Gastrocnemius medialis (tissue), 4 donors: ENCODE measurements at regions not wholly inside any gene's neighbourhood (a gene's known extent, or its start where the extent isn't known, plus 50 kb on each side); places are given as distances from the start of the nearest gene placed in this dataset.

ENCODE experiments used
- ATAC-seq, 2 donors: fragments of 150-250 bp; one replicate each; pipeline ENCODE4 v1.9.1; 2016
- DNase-seq, 2 donors: peaks; one replicate each; pipeline ENCODE4 v3.0.0-alpha.2; 2019
- H3K27ac ChIP-seq, 4 donors: fragments of 200-600 bp; sonication (generic); 1 replicate in 1 of 4; 2 replicates in 3 of 4; pipeline ENCODE4 v1.5.1; 2016 to 2018; ENCODE audit warnings: mild to moderate bottlenecking in 2 of 4, moderate library complexity in 1 of 4
- H3K27me3 ChIP-seq, 3 donors: fragments of 200-600 bp; sonication (generic) in 2 of 3; 1 replicate in 1 of 3; 2 replicates in 2 of 3; pipeline versions ENCODE4 v1.5.1 to v1.6.0; 2016 to 2019; ENCODE audit warnings: mild to moderate bottlenecking in 1 of 3, moderate library complexity in 1 of 3
- H3K36me3 ChIP-seq, 2 donors: fragments of 200-600 bp; sonication (generic) in 1 of 2; one replicate each; pipeline ENCODE4 v1.5.1; 2017 to 2018
- H3K4me1 ChIP-seq, 2 donors: fragments of 200-600 bp; sonication (generic) in 1 of 2; one replicate each; pipeline ENCODE4 v1.5.1; 2016 to 2017; ENCODE audit warnings: mild to moderate bottlenecking in 2 of 2
- H3K4me3 ChIP-seq, 4 donors: fragments of 200-600 bp; sonication (generic) in 3 of 4; 1 replicate in 1 of 4; 2 replicates in 3 of 4; pipeline ENCODE4 v1.5.1; 2016 to 2019; ENCODE audit warnings: mild to moderate bottlenecking in 2 of 4
- H3K9me3 ChIP-seq, 3 donors: fragments of 200-600 bp; sonication (generic) in 2 of 3; 1 replicate in 1 of 3; 2 replicates in 2 of 3; pipeline ENCODE4 v1.5.1; 2016 to 2019
- POLR2A ChIP-seq, 2 donors: fragments of 450-650 bp; IDR thresholded peaks; one replicate each; pipeline ENCODE4 v1.6.1; 2017; ENCODE audit warnings: antibody characterized with exemption in 2 of 2, mild to moderate bottlenecking in 2 of 2, moderate library complexity in 2 of 2
- in situ Hi-C, 4 donors: fragments of 200-750 bp; cut with MboI; loops; one replicate each; pipeline versions ENCODE4 v1.15.0 to v1.8.0; 2017; ENCODE audit warnings: low sequenced_read_pairs in 4 of 4
- intact Hi-C: fragments of 100-400 bp; cut with DNase I; formaldehyde crosslinking; loops from one replicate; pipeline ENCODE4 v1.15.1; 2023; ENCODE audit warnings: low total_unique reads
- TF ChIP-seq, protein P1 (sequence below), 5 experiments: fragments of 450-650 bp in 3 of 5; fragments of 200-600 bp in 2 of 5; sonication (generic) in 2 of 5; IDR thresholded peaks in 4 of 5; conservative IDR thresholded peaks in 1 of 5; 1 replicate in 4 of 5; 2 replicates in 1 of 5; pipeline ENCODE4 v1.5.1; 2016 to 2019; ENCODE audit warnings: antibody characterized with exemption in 5 of 5, mild to moderate bottlenecking in 3 of 5, moderate library complexity in 3 of 5

DNA sequence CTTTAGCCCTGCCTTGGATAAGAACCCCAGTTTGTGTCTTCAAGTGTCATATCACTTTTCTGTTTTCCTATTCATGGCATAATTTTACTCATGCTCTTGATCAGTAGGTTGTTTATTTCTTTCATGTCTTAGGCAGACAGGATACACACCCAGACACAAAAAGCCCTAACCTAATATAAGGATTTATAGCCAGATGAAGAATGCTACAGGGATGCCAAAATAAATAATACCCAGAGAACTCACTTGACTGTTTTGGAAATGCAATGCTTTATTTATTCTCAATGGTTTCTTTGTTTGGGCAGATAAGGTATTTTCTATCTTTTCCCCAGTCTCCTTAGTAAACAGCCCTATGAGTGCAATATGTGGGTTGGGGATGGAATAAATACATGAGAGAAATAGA, 424.0 kb upstream of the PDZRN3 start:
- Histone ChIP-seq H3K4me1 (no peaks in the 10 kb centered on the region), H3K27me3 (no peaks in the 10 kb centered on the region), H3K9me3 (no peaks in the 10 kb centered on the region), H3K4me3 (no peak overlapping the region), H3K36me3 (no peaks in the 10 kb centered on the region), H3K27ac (no peak overlapping the region)
- no peak for ATAC-seq
- intact Hi-C loops = no loop called here
- in situ Hi-C loops = no loop called here
- TF ChIP-seq, protein P1, sequence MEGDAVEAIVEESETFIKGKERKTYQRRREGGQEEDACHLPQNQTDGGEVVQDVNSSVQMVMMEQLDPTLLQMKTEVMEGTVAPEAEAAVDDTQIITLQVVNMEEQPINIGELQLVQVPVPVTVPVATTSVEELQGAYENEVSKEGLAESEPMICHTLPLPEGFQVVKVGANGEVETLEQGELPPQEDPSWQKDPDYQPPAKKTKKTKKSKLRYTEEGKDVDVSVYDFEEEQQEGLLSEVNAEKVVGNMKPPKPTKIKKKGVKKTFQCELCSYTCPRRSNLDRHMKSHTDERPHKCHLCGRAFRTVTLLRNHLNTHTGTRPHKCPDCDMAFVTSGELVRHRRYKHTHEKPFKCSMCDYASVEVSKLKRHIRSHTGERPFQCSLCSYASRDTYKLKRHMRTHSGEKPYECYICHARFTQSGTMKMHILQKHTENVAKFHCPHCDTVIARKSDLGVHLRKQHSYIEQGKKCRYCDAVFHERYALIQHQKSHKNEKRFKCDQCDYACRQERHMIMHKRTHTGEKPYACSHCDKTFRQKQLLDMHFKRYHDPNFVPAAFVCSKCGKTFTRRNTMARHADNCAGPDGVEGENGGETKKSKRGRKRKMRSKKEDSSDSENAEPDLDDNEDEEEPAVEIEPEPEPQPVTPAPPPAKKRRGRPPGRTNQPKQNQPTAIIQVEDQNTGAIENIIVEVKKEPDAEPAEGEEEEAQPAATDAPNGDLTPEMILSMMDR (IDR thresholded peaks at IDR 0.05 in 4 of 5, conservative IDR thresholded peaks at IDR 0.05 in 1 of 5) = no peak
- TF ChIP-seq POLR2A (IDR thresholded peaks at IDR 0.05) = no peak
- no peak for DNase-seq

DNA sequence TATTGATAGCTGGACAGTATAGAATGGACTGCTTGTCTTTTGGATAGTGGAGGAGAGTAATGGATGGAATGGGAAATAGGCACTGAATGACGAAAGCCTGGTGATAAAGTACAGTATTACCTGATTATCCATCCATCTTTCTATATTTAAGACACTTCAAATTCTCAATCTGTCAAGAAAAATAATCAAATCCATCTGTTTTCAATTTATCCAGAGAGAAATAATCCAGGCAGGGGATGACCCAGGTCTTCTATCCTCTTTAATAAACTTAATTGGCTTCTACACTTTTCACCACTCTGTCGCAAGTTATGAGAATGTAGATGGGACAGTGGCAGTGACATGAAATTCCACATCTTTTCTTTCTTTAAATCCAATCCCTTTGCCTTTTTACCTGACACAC, 420.3 kb upstream of the PDZRN3 start:
- Histone ChIP-seq H3K4me1 (no peaks in the 10 kb centered on the region), H3K27me3 (no peaks in the 10 kb centered on the region), H3K27ac (no peak overlapping the region), H3K9me3 (no peaks in the 10 kb centered on the region), H3K36me3 (no peaks in the 10 kb centered on the region), H3K4me3 (no peak overlapping the region)
- DNase-seq (no peak), ATAC-seq (no peak)
- no peak for TF ChIP-seq POLR2A (IDR thresholded peaks at IDR 0.05)
- TF ChIP-seq, protein P1 (IDR thresholded peaks at IDR 0.05 in 4 of 5, conservative IDR thresholded peaks at IDR 0.05 in 1 of 5) = no peak
- in situ Hi-C loops (no loop called here), intact Hi-C loops (no loop called here)

DNA sequence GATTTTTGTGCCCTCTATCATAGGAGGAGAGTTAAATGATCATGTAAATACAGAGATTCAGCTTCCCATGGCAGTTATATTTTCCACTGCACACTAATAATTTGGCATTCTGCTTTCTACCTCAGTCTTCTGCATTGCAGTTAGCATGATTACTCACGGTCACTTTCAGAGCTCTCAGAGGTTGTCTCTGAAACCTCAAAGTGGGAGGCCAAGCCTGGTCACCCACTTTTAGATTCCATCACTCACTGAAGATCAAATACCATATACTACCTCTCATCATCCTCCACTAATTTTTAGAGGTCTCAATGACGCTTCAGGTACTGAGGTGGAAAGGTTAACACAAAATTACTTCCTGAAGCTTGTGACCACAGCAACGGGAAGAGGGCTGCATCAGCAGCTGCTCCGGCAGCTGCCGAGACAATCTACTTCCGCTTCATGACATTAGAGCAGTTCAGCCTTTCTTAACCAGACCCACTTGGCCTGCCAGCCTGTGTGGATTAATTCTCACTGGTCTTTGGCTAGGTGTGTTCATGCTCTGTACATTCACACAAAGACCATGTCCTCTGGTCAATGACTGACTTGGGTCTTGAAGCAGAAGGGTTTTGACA, 416.4 kb upstream of the PDZRN3 start:
- H3K27ac ChIP-seq = no peak overlapping the region
- no peaks in the 10 kb centered on the region for H3K27me3 ChIP-seq
- no peaks in the 10 kb centered on the region for H3K9me3 ChIP-seq
- ATAC-seq = no peak
- H3K36me3 ChIP-seq = no peaks in the 10 kb centered on the region
- TF ChIP-seq, protein P1 (IDR thresholded peaks at IDR 0.05 in 4 of 5, conservative IDR thresholded peaks at IDR 0.05 in 1 of 5) = no peak
- TF ChIP-seq POLR2A (IDR thresholded peaks at IDR 0.05) = no peak
- no peak overlapping the region for H3K4me3 ChIP-seq
- H3K4me1 ChIP-seq = no peaks in the 10 kb centered on the region
- intact Hi-C loops (no loop called here), in situ Hi-C loops (no loop called here)
- DNase-seq = no peak

DNA sequence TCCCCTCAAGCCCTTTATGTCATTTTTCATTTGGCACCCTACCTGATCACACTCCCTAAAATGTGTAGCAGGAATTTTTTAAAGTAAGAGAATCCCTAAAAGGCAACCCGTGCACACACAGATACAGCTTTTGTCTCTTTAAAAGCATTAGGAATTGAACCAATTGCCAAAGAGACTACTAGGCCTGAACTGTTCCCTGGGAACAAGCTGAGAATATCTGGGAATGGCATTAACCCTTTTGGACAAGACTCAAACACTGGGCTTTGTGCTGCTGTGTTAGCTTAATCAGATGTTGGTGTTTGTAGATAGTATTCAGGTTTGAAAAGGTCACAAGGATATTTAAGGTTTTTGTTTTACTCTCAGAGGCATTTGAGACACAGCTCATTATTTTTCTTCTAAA, 414.4 kb upstream of the PDZRN3 start:
- Histone ChIP-seq H3K9me3 (no peaks in the 10 kb centered on the region), H3K4me3 (no peak overlapping the region), H3K36me3 (no peaks in the 10 kb centered on the region), H3K27me3 (no peaks in the 10 kb centered on the region), H3K27ac (no peak overlapping the region), H3K4me1 (no peaks in the 10 kb centered on the region)
- TF ChIP-seq, protein P1 (IDR thresholded peaks at IDR 0.05 in 4 of 5, conservative IDR thresholded peaks at IDR 0.05 in 1 of 5) = no peak
- no peak for TF ChIP-seq POLR2A (IDR thresholded peaks at IDR 0.05)
- in situ Hi-C loops (no loop called here), intact Hi-C loops (no loop called here)
- DNase-seq (no peak), ATAC-seq (no peak)

DNA sequence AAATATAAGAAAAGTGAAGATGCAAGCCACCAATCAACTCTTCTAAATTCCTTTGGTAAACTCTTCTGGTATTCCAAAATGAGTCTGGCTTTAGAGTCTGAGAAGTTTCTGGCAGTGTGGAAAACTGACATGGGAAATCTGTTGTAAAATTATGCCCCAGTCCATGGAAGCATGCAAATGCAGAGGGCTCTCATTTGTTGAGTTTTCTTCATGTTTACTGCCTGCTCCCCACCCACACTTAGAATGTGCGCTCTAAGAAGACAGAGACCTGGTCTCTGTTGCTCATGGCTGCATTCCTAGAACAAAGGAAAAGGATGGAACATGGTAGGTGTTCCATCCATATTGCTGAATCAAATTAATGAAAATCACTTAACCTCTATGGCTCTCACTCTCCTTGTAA, 411.8 kb upstream of the PDZRN3 start:
- no peak overlapping the region for H3K27ac ChIP-seq
- in situ Hi-C loops (no loop called here), intact Hi-C loops (no loop called here)
- no peaks in the 10 kb centered on the region for H3K4me1 ChIP-seq
- H3K36me3 ChIP-seq = no peaks in the 10 kb centered on the region
- ATAC-seq (no peak), DNase-seq (no peak)
- H3K27me3 ChIP-seq = no peaks in the 10 kb centered on the region
- TF ChIP-seq POLR2A (IDR thresholded peaks at IDR 0.05) = no peak
- TF ChIP-seq, protein P1 (IDR thresholded peaks at IDR 0.05 in 4 of 5, conservative IDR thresholded peaks at IDR 0.05 in 1 of 5) = no peak
- no peak overlapping the region for H3K4me3 ChIP-seq
- no peaks in the 10 kb centered on the region for H3K9me3 ChIP-seq
